SK-N-SH (cell line): ENCODE measurements at regions not wholly inside any gene's neighbourhood (a gene's known extent, or its start where the extent isn't known, plus 50 kb on each side); places are given as distances from the start of the nearest gene placed in this dataset.

Experiments used
- CTCF ChIA-PET: fragments of 300-600, 350-600 bp; formaldehyde crosslinking; extraction: SDS; loops from one replicate; lab custom pipeline; 2021; lab: Yijun Ruan, JAX
- POLR2A ChIA-PET: fragments of 350-600 bp; sonication (Branson Sonifier 250); formaldehyde crosslinking; extraction: SDS; loops from one replicate; lab custom pipeline; 2020; ENCODE audit warnings: antibody characterized with exemption, inconsistent platforms; lab: Yijun Ruan, JAX
- DNase-seq: peaks from one replicate; pipeline ENCODE4 v3.0.0; 2012
- H2AFZ ChIP-seq: fragments of 200-600 bp; sonication (generic); 2 replicates; pipeline ENCODE4 v1.8.1; 2016; ENCODE audit warnings: antibody characterized with exemption, mild to moderate bottlenecking, low read depth
- H3F3A ChIP-seq: fragments of 200-600 bp; sonication (generic); replicated peaks from 2 replicates; pipeline ENCODE3; 2016; ENCODE audit warnings: antibody characterized with exemption, mild to moderate bottlenecking; ENCODE audit not compliant: insufficient read depth
- H3K27ac ChIP-seq, 2 experiments: fragments of 200-500 bp in 1 of 2; fragments of 200-600 bp in 1 of 2; sonication (Bioruptor generic) in 1 of 2; sonication (generic), shearing (Covaris generic) in 1 of 2; 2 replicates each; pipeline versions ENCODE4 v1.5.1 to v1.6.1; 2014 to 2016; ENCODE audit warnings: low read depth in 2 of 2, inconsistent platforms in 1 of 2, low read length in 1 of 2, mild to moderate bottlenecking in 1 of 2, mixed read lengths in 1 of 2
- H3K27me3 ChIP-seq: fragments of 200-600 bp; sonication (generic), shearing (Covaris generic); 2 replicates; pipeline ENCODE4 v1.6.1; 2016; ENCODE audit warnings: mixed run types; ENCODE audit not compliant: insufficient read depth
- H3K36me3 ChIP-seq, 2 experiments: fragments of 200-500 bp in 1 of 2; fragments of 200-600 bp in 1 of 2; sonication (Bioruptor generic) in 1 of 2; sonication (generic) in 1 of 2; replicated peaks in 1 of 2; 2 replicates each; pipeline versions ENCODE3 to v1.5.1; 2014 to 2016; ENCODE audit warnings: low read length in 1 of 2, mild to moderate bottlenecking in 1 of 2; ENCODE audit not compliant: insufficient read depth in 2 of 2, control insufficient read depth in 1 of 2
- H3K4me1 ChIP-seq, 2 experiments: fragments of 200-500 bp in 1 of 2; fragments of 200-600 bp in 1 of 2; sonication (Bioruptor generic) in 1 of 2; sonication (generic), shearing (Covaris generic) in 1 of 2; 2 replicates each; pipeline versions ENCODE4 v1.5.1 to v1.6.1; 2014 to 2016; ENCODE audit warnings: low read depth in 1 of 2, low read length in 1 of 2, mixed run types in 1 of 2; ENCODE audit not compliant: insufficient read depth in 2 of 2, control insufficient read depth in 1 of 2
- H3K4me2 ChIP-seq: fragments of 200-600 bp; sonication (generic), shearing (Covaris generic); 2 replicates; pipeline ENCODE4 v1.6.1; 2017; ENCODE audit warnings: mixed run types
- H3K4me3 ChIP-seq, 2 experiments: fragments of 200-500 bp in 1 of 2; fragments of 200-600 bp in 1 of 2; sonication (Bioruptor generic) in 1 of 2; sonication (generic), shearing (Covaris generic) in 1 of 2; 2 replicates each; pipeline versions ENCODE4 v1.5.1 to v1.8.1; 2014 to 2016; ENCODE audit warnings: low read depth in 2 of 2, inconsistent platforms in 1 of 2, low read length in 1 of 2, mild to moderate bottlenecking in 1 of 2, mixed read lengths in 1 of 2, moderate library complexity in 1 of 2
- H3K79me2 ChIP-seq: fragments of 200-600 bp; sonication (generic); 2 replicates; pipeline ENCODE4 v1.8.1; 2017; ENCODE audit warnings: mild to moderate bottlenecking; ENCODE audit not compliant: insufficient read depth
- H3K9ac ChIP-seq: fragments of 200-600 bp; sonication (generic); 2 replicates; pipeline ENCODE4 v1.6.1; 2017; ENCODE audit warnings: mixed run types
- H3K9me2 ChIP-seq: fragments of 200-600 bp; sonication (generic); 2 replicates; pipeline ENCODE4 v1.6.1; 2017; ENCODE audit warnings: mixed run types
- H3K9me3 ChIP-seq: fragments of 200-600 bp; sonication (generic); 2 replicates; pipeline ENCODE4 v1.6.1; 2017; ENCODE audit warnings: mixed run types, mild to moderate bottlenecking, moderate library complexity
- H4K20me1 ChIP-seq: fragments of 200-600 bp; sonication (generic); 2 replicates; pipeline ENCODE4 v1.6.1; 2017; ENCODE audit warnings: mild to moderate bottlenecking, mixed run types; ENCODE audit not compliant: insufficient read depth
- CHD2 ChIP-seq: fragments of 150-350 bp; IDR thresholded peaks from 2 replicates; pipeline ENCODE4 v1.6.1; 2018; ENCODE audit warnings: low read length; ENCODE audit not compliant: partially characterized antibody
- ELF1 ChIP-seq: IDR thresholded peaks from 2 replicates; pipeline ENCODE4 v1.4.0; 2012
- FOSL2 ChIP-seq: IDR thresholded peaks from 2 replicates; pipeline ENCODE4 v1.4.0; 2012; ENCODE audit warnings: low read depth, mild to moderate bottlenecking, moderate library complexity, borderline replicate concordance
- FOXJ3 ChIP-seq: sonication (generic); formaldehyde crosslinking; IDR thresholded peaks from 2 replicates; pipeline ENCODE4 v1.5.1; 2020; ENCODE audit warnings: mild to moderate bottlenecking, missing genetic modification reagents
- MEF2A ChIP-seq: IDR thresholded peaks from 2 replicates; pipeline ENCODE4 v1.4.0; 2012; ENCODE audit warnings: low read depth, borderline replicate concordance
- NRF1 ChIP-seq: IDR thresholded peaks from 2 replicates; pipeline ENCODE4 v1.6.1; 2012; ENCODE audit warnings: low read depth, mild to moderate bottlenecking, low read length
- POLR2AphosphoS5 ChIP-seq: IDR thresholded peaks from 2 replicates; pipeline ENCODE4 v1.6.1; 2012; ENCODE audit warnings: low read depth, low read length
- RAD21 ChIP-seq: IDR thresholded peaks from 2 replicates; pipeline ENCODE4 v1.6.1; 2012; ENCODE audit warnings: mild to moderate bottlenecking, low read length
- SMC3 ChIP-seq: IDR thresholded peaks from 2 replicates; pipeline ENCODE4 v1.6.1; 2012; ENCODE audit warnings: low read depth, low read length, improper control_type of control experiment
- TAF1 ChIP-seq: IDR thresholded peaks from 2 replicates; pipeline ENCODE4 v1.6.1; 2012; ENCODE audit warnings: low read depth, mild to moderate bottlenecking, low read length, moderate library complexity, borderline replicate concordance
- TCF12 ChIP-seq: IDR thresholded peaks from 2 replicates; pipeline ENCODE4 v1.4.0; 2012
- YY1 ChIP-seq: IDR thresholded peaks from 2 replicates; pipeline ENCODE4 v1.4.0; 2012; ENCODE audit warnings: low read depth, mild to moderate bottlenecking
- WGBS: methylation state at CpG from one replicate; pipeline ENCODE4 v1.1.6; 2017; ENCODE audit warnings: low lambda C conversion rate; 5-methylcytosine and 5-hydroxymethylcytosine counted together
- TF ChIP-seq, protein P1 (sequence below): fragments of 200-600 bp; sonication (generic); IDR thresholded peaks from 2 replicates; pipeline ENCODE4 v1.6.1; 2017; ENCODE audit warnings: antibody characterized with exemption, mild to moderate bottlenecking, moderate library complexity
- TF ChIP-seq, protein P2 (sequence below): fragments of 150-350 bp; IDR thresholded peaks from 2 replicates; pipeline ENCODE4 v1.6.1; 2017; ENCODE audit warnings: antibody characterized with exemption, low read length, low read depth, borderline replicate concordance
- TF ChIP-seq, protein P3 (sequence below): IDR thresholded peaks from 2 replicates; pipeline ENCODE4; 2012
- TF ChIP-seq, protein P4 (sequence below): IDR thresholded peaks from 2 replicates; pipeline ENCODE4 v1.4.0; 2012; ENCODE audit warnings: low read depth, borderline replicate concordance
- TF ChIP-seq, protein P5 (sequence below): IDR thresholded peaks from 2 replicates; pipeline ENCODE4 v1.4.0; 2012; ENCODE audit warnings: low read depth

- TF ChIP-seq SMC3: no peak
- no peak for TF ChIP-seq POLR2AphosphoS5
- TF ChIP-seq, protein P1, sequence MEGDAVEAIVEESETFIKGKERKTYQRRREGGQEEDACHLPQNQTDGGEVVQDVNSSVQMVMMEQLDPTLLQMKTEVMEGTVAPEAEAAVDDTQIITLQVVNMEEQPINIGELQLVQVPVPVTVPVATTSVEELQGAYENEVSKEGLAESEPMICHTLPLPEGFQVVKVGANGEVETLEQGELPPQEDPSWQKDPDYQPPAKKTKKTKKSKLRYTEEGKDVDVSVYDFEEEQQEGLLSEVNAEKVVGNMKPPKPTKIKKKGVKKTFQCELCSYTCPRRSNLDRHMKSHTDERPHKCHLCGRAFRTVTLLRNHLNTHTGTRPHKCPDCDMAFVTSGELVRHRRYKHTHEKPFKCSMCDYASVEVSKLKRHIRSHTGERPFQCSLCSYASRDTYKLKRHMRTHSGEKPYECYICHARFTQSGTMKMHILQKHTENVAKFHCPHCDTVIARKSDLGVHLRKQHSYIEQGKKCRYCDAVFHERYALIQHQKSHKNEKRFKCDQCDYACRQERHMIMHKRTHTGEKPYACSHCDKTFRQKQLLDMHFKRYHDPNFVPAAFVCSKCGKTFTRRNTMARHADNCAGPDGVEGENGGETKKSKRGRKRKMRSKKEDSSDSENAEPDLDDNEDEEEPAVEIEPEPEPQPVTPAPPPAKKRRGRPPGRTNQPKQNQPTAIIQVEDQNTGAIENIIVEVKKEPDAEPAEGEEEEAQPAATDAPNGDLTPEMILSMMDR: no peak
Observed at GRCh38 chr16:6735631-6736030, 597.0 kb upstream of the RBFOX1 start (continued).

DNA sequence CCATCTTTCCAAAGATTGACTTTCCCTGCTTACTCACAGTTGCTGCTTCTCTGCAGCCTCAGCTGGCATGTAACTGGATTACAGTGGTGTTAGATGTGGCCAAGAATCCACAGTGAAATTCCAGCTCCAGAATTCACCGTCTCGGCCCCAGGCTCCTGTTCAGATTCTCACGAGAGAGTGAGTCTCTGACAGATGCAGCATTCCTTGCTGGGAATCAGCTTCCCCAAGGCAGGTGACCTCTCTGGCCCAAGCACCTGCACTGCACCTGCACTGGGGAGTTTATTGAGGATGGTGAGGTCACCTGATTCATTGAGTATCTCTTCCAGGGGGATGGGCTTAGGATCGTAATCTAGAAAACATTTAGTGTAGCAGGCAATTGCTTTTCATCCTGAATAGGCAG lies 600.5 kb upstream of the RBFOX1 start:
- Histone ChIP-seq H3K9ac (no peak overlapping the region), H3K27ac (no peak overlapping the region), H3K27me3 (no peaks in the 10 kb centered on the region), H3K9me3 (no peaks in the 10 kb centered on the region), H3K79me2 (no peaks in the 10 kb centered on the region), H3K9me2 (no peaks in the 10 kb centered on the region), H3K4me1 (no peaks in the 10 kb centered on the region), H4K20me1 (no peaks in the 10 kb centered on the region)
- CTCF ChIA-PET: interaction anchor here (1.1 kb wide), 1 partner anchor 49 kb away, joined by 3 read pairs; no protein-coding TSS in a partner anchor
- TF ChIP-seq FOSL2 (no peak), POLR2AphosphoS5 (no peak), NRF1 (no peak), ELF1 (no peak), TCF12 (no peak)
- TF ChIP-seq, all 33 proteins: peak for 0
- no peak overlapping the region for H3K4me2 ChIP-seq
- H3F3A ChIP-seq: no peaks in the 10 kb centered on the region
- H3K4me3 ChIP-seq: no peak overlapping the region
- no peak for DNase-seq
- POLR2A ChIA-PET: no interaction called here
- 23% methylated on average over 4 of the region's 4 CpGs for WGBS
- H2AFZ ChIP-seq: no peak overlapping the region
- no peaks in the 10 kb centered on the region for H3K36me3 ChIP-seq

- no peaks in the 10 kb centered on the region for H3K79me2 ChIP-seq
- no peaks in the 10 kb centered on the region for H3K36me3 ChIP-seq
- H3K9me2 ChIP-seq: no peaks in the 10 kb centered on the region
- no peak overlapping the region for H3K9ac ChIP-seq
- H3K4me3 ChIP-seq: no peak overlapping the region
- no peaks in the 10 kb centered on the region for H3K27me3 ChIP-seq
- no peaks in the 10 kb centered on the region for H4K20me1 ChIP-seq
- CTCF ChIA-PET: interaction anchor here (1.5 kb wide), 1 partner anchor 45 kb away, joined by 5 read pairs; no protein-coding TSS in a partner anchor
- no peaks in the 10 kb centered on the region for H3F3A ChIP-seq
- no peak overlapping the region for H2AFZ ChIP-seq
- no peak overlapping the region for H3K4me2 ChIP-seq
- 22% methylated on average over 3 of the region's 3 CpGs for WGBS
- TF ChIP-seq, protein P2, sequence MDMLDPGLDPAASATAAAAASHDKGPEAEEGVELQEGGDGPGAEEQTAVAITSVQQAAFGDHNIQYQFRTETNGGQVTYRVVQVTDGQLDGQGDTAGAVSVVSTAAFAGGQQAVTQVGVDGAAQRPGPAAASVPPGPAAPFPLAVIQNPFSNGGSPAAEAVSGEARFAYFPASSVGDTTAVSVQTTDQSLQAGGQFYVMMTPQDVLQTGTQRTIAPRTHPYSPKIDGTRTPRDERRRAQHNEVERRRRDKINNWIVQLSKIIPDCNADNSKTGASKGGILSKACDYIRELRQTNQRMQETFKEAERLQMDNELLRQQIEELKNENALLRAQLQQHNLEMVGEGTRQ: no peak
- TF ChIP-seq, protein P1: no peak
- TF ChIP-seq, protein P3, sequence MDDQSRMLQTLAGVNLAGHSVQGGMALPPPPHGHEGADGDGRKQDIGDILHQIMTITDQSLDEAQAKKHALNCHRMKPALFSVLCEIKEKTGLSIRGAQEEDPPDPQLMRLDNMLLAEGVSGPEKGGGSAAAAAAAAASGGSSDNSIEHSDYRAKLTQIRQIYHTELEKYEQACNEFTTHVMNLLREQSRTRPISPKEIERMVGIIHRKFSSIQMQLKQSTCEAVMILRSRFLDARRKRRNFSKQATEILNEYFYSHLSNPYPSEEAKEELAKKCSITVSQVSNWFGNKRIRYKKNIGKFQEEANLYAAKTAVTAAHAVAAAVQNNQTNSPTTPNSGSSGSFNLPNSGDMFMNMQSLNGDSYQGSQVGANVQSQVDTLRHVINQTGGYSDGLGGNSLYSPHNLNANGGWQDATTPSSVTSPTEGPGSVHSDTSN: no peak
- TF ChIP-seq YY1 (no peak), RAD21 (no peak), CHD2 (no peak), MEF2A (no peak), TAF1 (no peak), FOXJ3 (CRISPR knock-in tag) (no peak), TCF12 (no peak), SMC3 (no peak)
- TF ChIP-seq, protein P4, sequence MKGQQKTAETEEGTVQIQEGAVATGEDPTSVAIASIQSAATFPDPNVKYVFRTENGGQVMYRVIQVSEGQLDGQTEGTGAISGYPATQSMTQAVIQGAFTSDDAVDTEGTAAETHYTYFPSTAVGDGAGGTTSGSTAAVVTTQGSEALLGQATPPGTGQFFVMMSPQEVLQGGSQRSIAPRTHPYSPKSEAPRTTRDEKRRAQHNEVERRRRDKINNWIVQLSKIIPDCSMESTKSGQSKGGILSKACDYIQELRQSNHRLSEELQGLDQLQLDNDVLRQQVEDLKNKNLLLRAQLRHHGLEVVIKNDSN: no peak
- TF ChIP-seq, protein P5, sequence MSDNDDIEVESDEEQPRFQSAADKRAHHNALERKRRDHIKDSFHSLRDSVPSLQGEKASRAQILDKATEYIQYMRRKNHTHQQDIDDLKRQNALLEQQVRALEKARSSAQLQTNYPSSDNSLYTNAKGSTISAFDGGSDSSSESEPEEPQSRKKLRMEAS: no peak
- H3K27ac ChIP-seq: no peak overlapping the region
- POLR2A ChIA-PET: no interaction called here
- DNase-seq: no peak
- no peaks in the 10 kb centered on the region for H3K9me3 ChIP-seq
- no peaks in the 10 kb centered on the region for H3K4me1 ChIP-seq
Observed at GRCh38 chr16:6728381-6728780, 604.3 kb upstream of the RBFOX1 start.
